OCI-LY3 (cell line): ENCODE measurements at regions not wholly inside any gene's neighbourhood (a gene's known extent, or its start where the extent isn't known, plus 50 kb on each side); places are given as distances from the start of the nearest gene placed in this dataset.
"Not testable (repeated sequence)": the region's sequence is repeated elsewhere in the genome, so short reads cannot be mapped to it uniquely, and the experiment has no call there.

Experiments
- EZH2phosphoT487 ChIP-seq: fragments of 200-600 bp; shearing (Covaris generic); IDR thresholded peaks from 2 replicates; pipeline ENCODE4 v1.6.1; 2018; ENCODE audit warnings: antibody characterized with exemption, mixed run types, low read depth
- TF ChIP-seq, protein P1 (sequence below): fragments of 200-600, 300-600 bp; sonication (generic); IDR thresholded peaks from 2 replicates; pipeline ENCODE4 v1.5.1; 2014; ENCODE audit warnings: antibody characterized with exemption, low read length, low read depth

DNA sequence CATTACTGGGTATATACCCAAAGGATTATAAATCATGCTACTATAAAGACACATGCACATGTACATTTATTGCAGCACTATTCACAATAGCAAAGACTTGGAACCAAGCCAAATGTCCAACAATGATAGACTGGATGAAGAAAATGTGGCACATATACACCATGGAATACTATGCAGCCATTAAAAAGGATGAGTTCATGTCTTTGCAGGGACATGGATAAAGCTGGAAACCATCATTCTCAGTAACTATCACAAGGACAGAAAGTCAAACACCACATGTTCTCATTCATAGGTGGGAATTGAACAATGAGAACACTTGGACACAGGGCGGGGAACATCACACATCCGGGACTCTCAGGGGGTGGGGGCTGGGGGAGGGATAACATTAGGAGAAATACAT, 959.4 kb downstream of the KCNT2 start:
- not testable (repeated sequence) for TF ChIP-seq EZH2phosphoT487
- TF ChIP-seq, protein P1, sequence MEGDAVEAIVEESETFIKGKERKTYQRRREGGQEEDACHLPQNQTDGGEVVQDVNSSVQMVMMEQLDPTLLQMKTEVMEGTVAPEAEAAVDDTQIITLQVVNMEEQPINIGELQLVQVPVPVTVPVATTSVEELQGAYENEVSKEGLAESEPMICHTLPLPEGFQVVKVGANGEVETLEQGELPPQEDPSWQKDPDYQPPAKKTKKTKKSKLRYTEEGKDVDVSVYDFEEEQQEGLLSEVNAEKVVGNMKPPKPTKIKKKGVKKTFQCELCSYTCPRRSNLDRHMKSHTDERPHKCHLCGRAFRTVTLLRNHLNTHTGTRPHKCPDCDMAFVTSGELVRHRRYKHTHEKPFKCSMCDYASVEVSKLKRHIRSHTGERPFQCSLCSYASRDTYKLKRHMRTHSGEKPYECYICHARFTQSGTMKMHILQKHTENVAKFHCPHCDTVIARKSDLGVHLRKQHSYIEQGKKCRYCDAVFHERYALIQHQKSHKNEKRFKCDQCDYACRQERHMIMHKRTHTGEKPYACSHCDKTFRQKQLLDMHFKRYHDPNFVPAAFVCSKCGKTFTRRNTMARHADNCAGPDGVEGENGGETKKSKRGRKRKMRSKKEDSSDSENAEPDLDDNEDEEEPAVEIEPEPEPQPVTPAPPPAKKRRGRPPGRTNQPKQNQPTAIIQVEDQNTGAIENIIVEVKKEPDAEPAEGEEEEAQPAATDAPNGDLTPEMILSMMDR: not testable (repeated sequence)
